K562 (cell line): ENCODE measurements at regions not wholly inside any gene's neighbourhood (a gene's known extent, or its start where the extent isn't known, plus 50 kb on each side); places are given as distances from the start of the nearest gene placed in this dataset.

ENCODE experiments used
- HMGXB4 ChIP-seq: sonication (generic); formaldehyde crosslinking; IDR thresholded peaks from 2 replicates; pipeline ENCODE4 v1.8.1; 2023; ENCODE audit warnings: mild to moderate bottlenecking, missing genetic modification reagents
- PHF8 ChIP-seq: fragments of 200-600 bp; sonication (generic); IDR thresholded peaks from 2 replicates; pipeline ENCODE4 v1.6.1; 2012; ENCODE audit warnings: mixed run types, mild to moderate bottlenecking, inconsistent platforms, low read length, moderate library complexity, borderline replicate concordance
- RNF2 ChIP-seq: sonication (generic); IDR thresholded peaks from 2 replicates; pipeline ENCODE4 v1.6.1; 2016
- TOE1 ChIP-seq, 2 experiments: fragments of 450-650 bp in 1 of 2; sonication (generic) in 1 of 2; formaldehyde crosslinking in 1 of 2; IDR thresholded peaks; 2 replicates each; pipeline versions ENCODE4 v1.7.1 to v1.8.0; 2016 to 2022; ENCODE audit warnings: borderline replicate concordance in 2 of 2, mild to moderate bottlenecking in 2 of 2, antibody characterized with exemption in 1 of 2, inconsistent platforms in 1 of 2, low read depth in 1 of 2, missing genetic modification reagents in 1 of 2, moderate library complexity in 1 of 2
- U2AF2 ChIP-seq: fragments of 200-400 bp; formaldehyde crosslinking; optimal IDR thresholded peaks from 2 replicates; pipeline ENCODE3; 2017; ENCODE audit warnings: low read depth, mild to moderate bottlenecking, low read length
- ZNF133 ChIP-seq: fragments of 250-450 bp; sonication (Bioruptor Pico); IDR thresholded peaks from 2 replicates; pipeline ENCODE4 v1.4.0; 2020; ENCODE audit warnings: mild to moderate bottlenecking
- ZNF140 ChIP-seq: fragments of 250-450 bp; sonication (Bioruptor Pico); IDR thresholded peaks from 2 replicates; pipeline ENCODE4 v1.8.0; 2021; ENCODE audit warnings: moderate library complexity, mild to moderate bottlenecking, inconsistent platforms
- ZNF384 ChIP-seq: IDR thresholded peaks from 2 replicates; pipeline ENCODE4 v1.6.1; 2012; ENCODE audit warnings: low read depth, low read length, improper control_type of control experiment

GRCh38 chr1:14067036-14067435 is 367.0 kb downstream of the PRDM2 start:
- no peak for TF ChIP-seq ZNF384
- no peak for TF ChIP-seq PHF8
- TF ChIP-seq ZNF140 (CRISPR knock-in tag) = no peak
- no peak for TF ChIP-seq ZNF133 (CRISPR knock-in tag)
- TF ChIP-seq RNF2 = no peak
- TF ChIP-seq TOE1 (IDR thresholded peaks at IDR 0.05; ENCODE audit: borderline replicate concordance) = no peak
- no peak for TF ChIP-seq TOE1 (CRISPR knock-in tag; IDR thresholded peaks at IDR 0.05; ENCODE audit: borderline replicate concordance, low read depth)
- no peak for TF ChIP-seq U2AF2
- no peak for TF ChIP-seq HMGXB4
